Gastrocnemius medialis (tissue), 4 donors: ENCODE measurements at regions not wholly inside any gene's neighbourhood (a gene's known extent, or its start where the extent isn't known, plus 50 kb on each side); places are given as distances from the start of the nearest gene placed in this dataset.

Source experiments
- CTCF ChIP-seq, 5 experiments: fragments of 450-650 bp in 3 of 5; fragments of 200-600 bp in 2 of 5; sonication (generic) in 2 of 5; IDR thresholded peaks in 4 of 5; conservative IDR thresholded peaks in 1 of 5; 1 replicate in 4 of 5; 2 replicates in 1 of 5; pipeline ENCODE4 v1.5.1; 2016 to 2019; ENCODE audit warnings: antibody characterized with exemption in 5 of 5, mild to moderate bottlenecking in 3 of 5, moderate library complexity in 3 of 5
- POLR2A ChIP-seq, 2 donors: fragments of 450-650 bp; IDR thresholded peaks; one replicate each; pipeline ENCODE4 v1.6.1; 2017; ENCODE audit warnings: antibody characterized with exemption in 2 of 2, mild to moderate bottlenecking in 2 of 2, moderate library complexity in 2 of 2

- TF ChIP-seq CTCF (IDR thresholded peaks at IDR 0.05 in 4 of 5, conservative IDR thresholded peaks at IDR 0.05 in 1 of 5) (no peak), POLR2A (IDR thresholded peaks at IDR 0.05) (no peak)
These were observed 287.5 kb upstream of the PHYHIPL start for GRCh38 chr10:58888957-58889356.
